A549 (cell line): ENCODE measurements at regions not wholly inside any gene's neighbourhood (a gene's known extent, or its start where the extent isn't known, plus 50 kb on each side); places are given as distances from the start of the nearest gene placed in this dataset.

Experiments used
- ATAC-seq, 2 experiments: fragments of 200-7000 bp in 1 of 2; fragments of >200 bp in 1 of 2; cut with Nextera tagmentation in 1 of 2; cut with Tn5 transposase in 1 of 2; 3 replicates each; pipeline versions ENCODE4 v1.8.0 to v1.9.1; 2018 to 2020; ENCODE audit warnings: mild to moderate bottlenecking in 1 of 2, moderate library complexity in 1 of 2
- CTCF ChIA-PET: fragments of 300-600 bp; sonication (Branson Sonifier 250); formaldehyde crosslinking; extraction: SDS; loops from one replicate; lab custom pipeline; 2021; ENCODE audit warnings: antibody characterized with exemption, inconsistent platforms; lab: Yijun Ruan, JAX
- POLR2A ChIA-PET: fragments of 350-600 bp; formaldehyde crosslinking; extraction: SDS; loops from one replicate; lab custom pipeline; 2021; ENCODE audit warnings: antibody characterized with exemption, inconsistent platforms; lab: Yijun Ruan, JAX
- DNase-seq, 2 experiments: peaks; one replicate each; pipeline versions ENCODE4 v3.0.0 to v3.0.0-alpha.2; 2011 to 2016; ENCODE audit warnings: low read depth in 1 of 2, low spot score in 1 of 2
- FAIRE-seq: peaks from 2 replicates; lab custom pipeline; 2011; peaks lifted over from hg19 to GRCh38; lab: Jason Lieb, UNC
- H3K27ac ChIP-seq, 2 experiments: fragments of >200 bp; sonication (Bioruptor Twin); formaldehyde crosslinking; 3 replicates each; pipeline ENCODE4 v1.5.1; 2016 to 2017
- H3K4me1 ChIP-seq: fragments of >200 bp; sonication (Bioruptor Twin); formaldehyde crosslinking; 3 replicates; pipeline ENCODE4 v1.6.1; 2016
- H3K4me2 ChIP-seq: fragments of >200 bp; sonication (Bioruptor Twin); formaldehyde crosslinking; 3 replicates; pipeline ENCODE4 v1.6.1; 2016
- H3K4me3 ChIP-seq: fragments of >200 bp; sonication (Bioruptor Twin); formaldehyde crosslinking; 3 replicates; pipeline ENCODE4 v1.5.1; 2016
- H3K9me3 ChIP-seq: fragments of >200 bp; sonication (Bioruptor Twin); formaldehyde crosslinking; 3 replicates; pipeline ENCODE4 v1.6.1; 2016
- ATOH8 ChIP-seq: fragments of 250-450 bp; sonication (Bioruptor Pico); IDR thresholded peaks from 2 replicates; pipeline ENCODE4 v1.5.0; 2020; ENCODE audit warnings: low read depth, mild to moderate bottlenecking, moderate library complexity
- CBX2 ChIP-seq: fragments of 200-600 bp; sonication (generic); IDR thresholded peaks from 2 replicates; pipeline ENCODE4 v1.6.1; 2016; ENCODE audit warnings: low read depth, mild to moderate bottlenecking, borderline replicate concordance
- E2F6 ChIP-seq: IDR thresholded peaks from 2 replicates; pipeline ENCODE4 v1.6.1; 2012; ENCODE audit warnings: low read depth, borderline replicate concordance
- ESRRA ChIP-seq: fragments of 150-350 bp; IDR thresholded peaks from 2 replicates; pipeline ENCODE4 v1.6.1; 2014; ENCODE audit warnings: mild to moderate bottlenecking, low read length, borderline replicate concordance
- FOSB ChIP-seq: fragments of 250-450 bp; sonication (Bioruptor Pico); IDR thresholded peaks from 2 replicates; pipeline ENCODE4 v1.5.0; 2020; ENCODE audit warnings: mild to moderate bottlenecking, moderate library complexity
- HEYL ChIP-seq: fragments of 250-450 bp; sonication (Bioruptor Pico); IDR thresholded peaks from 2 replicates; pipeline ENCODE4 v1.8.0; 2021; ENCODE audit warnings: mild to moderate bottlenecking, moderate library complexity
- HOXB5 ChIP-seq: fragments of 250-450 bp; sonication (Bioruptor Pico); IDR thresholded peaks from 2 replicates; pipeline ENCODE4 v1.5.0; 2020; ENCODE audit warnings: mild to moderate bottlenecking, moderate library complexity
- MAFK ChIP-seq: fragments of 450-650 bp; IDR thresholded peaks from 2 replicates; pipeline ENCODE4 v1.6.1; 2014; ENCODE audit not compliant: partially characterized antibody
- MAX ChIP-seq: IDR thresholded peaks from 2 replicates; pipeline ENCODE4 v1.6.1; 2012
- NFE2L2 ChIP-seq: fragments of 150-350 bp; conservative IDR thresholded peaks from 2 replicates; pipeline ENCODE4 v1.6.1; 2014; ENCODE audit warnings: low read length
- NPAS2 ChIP-seq: fragments of 250-450 bp; sonication (Bioruptor Pico); IDR thresholded peaks from 2 replicates; pipeline ENCODE4 v1.8.0; 2022; ENCODE audit warnings: mild to moderate bottlenecking, moderate library complexity, borderline replicate concordance
- RARB ChIP-seq: fragments of 250-450 bp; sonication (Bioruptor Pico); IDR thresholded peaks from 2 replicates; pipeline ENCODE4 v1.8.0; 2021; ENCODE audit warnings: mild to moderate bottlenecking, moderate library complexity
- REST ChIP-seq: fragments of 200-600 bp; sonication (generic); IDR thresholded peaks from 2 replicates; pipeline ENCODE4 v1.6.1; 2016; ENCODE audit warnings: antibody characterized with exemption, mild to moderate bottlenecking, moderate library complexity
- RNF2 ChIP-seq: fragments of 200-600 bp; sonication (generic); IDR thresholded peaks from 2 replicates; pipeline ENCODE4 v1.6.1; 2016; ENCODE audit warnings: low read depth, mild to moderate bottlenecking, antibody characterized with exemption, moderate library complexity, borderline replicate concordance
- SREBF2 ChIP-seq: fragments of 450-650 bp; IDR thresholded peaks from 2 replicates; pipeline ENCODE4 v1.6.1; 2014; ENCODE audit warnings: mild to moderate bottlenecking, moderate library complexity
- TFCP2L1 ChIP-seq: fragments of 250-450 bp; sonication (Bioruptor Pico); IDR thresholded peaks from 2 replicates; pipeline ENCODE4 v1.5.0; 2021; ENCODE audit warnings: mild to moderate bottlenecking
- ZFP36 ChIP-seq: fragments of 450-650 bp; IDR thresholded peaks from 2 replicates; pipeline ENCODE4 v1.6.1; 2014; ENCODE audit warnings: borderline replicate concordance; ENCODE audit not compliant: partially characterized antibody
- WGBS: methylation state at CpG from one replicate; pipeline ENCODE4 v1.1.6; 2017; ENCODE audit errors: missing lambda C conversion rate; 5-methylcytosine and 5-hydroxymethylcytosine counted together

GRCh38 chr4:137626942-137627738, 94.8 kb upstream of the PCDH18 start (continued):
- no peak for TF ChIP-seq REST
- no peak for TF ChIP-seq NPAS2 (CRISPR knock-in tag)
- no peak for TF ChIP-seq ESRRA
- no peak for TF ChIP-seq RARB (CRISPR knock-in tag)
- no peak for TF ChIP-seq HEYL (CRISPR knock-in tag)
- no peak for TF ChIP-seq ATOH8 (CRISPR knock-in tag)

- ATAC-seq (no peak), DNase-seq (no peak), FAIRE-seq (no peak)
- Histone ChIP-seq H3K27ac (no peak overlapping the region), H3K4me2 (no peak overlapping the region), H3K9me3 (no peaks in the 10 kb centered on the region), H3K4me3 (no peak overlapping the region), H3K4me1 (no peaks in the 10 kb centered on the region)
- TF ChIP-seq RNF2: no peak
- TF ChIP-seq CBX2: no peak
- no peak for TF ChIP-seq HOXB5 (CRISPR knock-in tag)
- TF ChIP-seq MAX: no peak
- no peak for TF ChIP-seq NFE2L2
- TF ChIP-seq TFCP2L1 (CRISPR knock-in tag): no peak
- no peak for TF ChIP-seq FOSB (CRISPR knock-in tag)
- 28% methylated on average over 2 of the region's 2 CpGs for WGBS
- CTCF ChIA-PET: interaction anchor here (0.5 kb wide), 1 partner anchor 39 kb away, joined by 4 read pairs; no protein-coding TSS in a partner anchor
- POLR2A ChIA-PET: no interaction called here
Measured at GRCh38 chr4:137623013-137623412, 90.7 kb upstream of the PCDH18 start.

- TF ChIP-seq MAFK (no peak), ZFP36 (no peak), E2F6 (no peak), ATOH8 (CRISPR knock-in tag) (no peak), CBX2 (no peak), SREBF2 (no peak)
Measured at GRCh38 chr4:137621056-137621455, 88.8 kb upstream of the PCDH18 start.

More at GRCh38 chr4:137621056-137621455, 88.8 kb upstream of the PCDH18 start:
- Histone ChIP-seq H3K4me3 (no peak overlapping the region), H3K4me2 (no peak overlapping the region), H3K27ac (no peak overlapping the region), H3K9me3 (no peaks in the 10 kb centered on the region), H3K4me1 (no peaks in the 10 kb centered on the region)
- no peak for DNase-seq
- no peak for FAIRE-seq
- 43% methylated on average over 5 of the region's 5 CpGs for WGBS
- CTCF ChIA-PET: interaction anchor here (1.0 kb wide), 1 partner anchor 33 kb away, joined by 3 read pairs; no protein-coding TSS in a partner anchor
- no peak for ATAC-seq
- POLR2A ChIA-PET: no interaction called here
